ENCODE measurements at regions not wholly inside any gene's neighbourhood (a gene's known extent, or its start where the extent isn't known, plus 50 kb on each side); places are given as distances from the start of the nearest gene placed in this dataset.
"Not testable (repeated sequence)": the region's sequence is repeated elsewhere in the genome, so short reads cannot be mapped to it uniquely, and the experiment has no call there.

DNA sequence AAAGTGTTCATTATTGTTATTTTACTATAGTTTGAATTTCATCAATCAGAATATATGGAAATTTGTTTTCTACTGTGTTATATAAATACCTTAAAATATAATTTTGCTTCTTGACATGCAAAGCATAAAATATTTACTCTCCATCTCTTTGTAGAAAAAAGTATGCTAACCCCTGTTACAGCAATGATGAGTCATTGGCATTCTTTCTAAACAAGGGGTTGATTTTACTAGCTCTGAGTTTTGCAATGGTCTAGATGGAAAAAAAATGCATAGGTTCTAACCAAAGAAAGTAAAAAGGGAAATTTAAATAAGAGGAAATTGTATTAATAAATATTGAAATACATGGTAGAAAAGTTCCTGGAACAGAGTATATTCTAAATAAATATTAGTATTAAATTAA, 990.2 kb upstream of the ATXN7L3B start:
- DNase-seq, result no peak

DNA sequence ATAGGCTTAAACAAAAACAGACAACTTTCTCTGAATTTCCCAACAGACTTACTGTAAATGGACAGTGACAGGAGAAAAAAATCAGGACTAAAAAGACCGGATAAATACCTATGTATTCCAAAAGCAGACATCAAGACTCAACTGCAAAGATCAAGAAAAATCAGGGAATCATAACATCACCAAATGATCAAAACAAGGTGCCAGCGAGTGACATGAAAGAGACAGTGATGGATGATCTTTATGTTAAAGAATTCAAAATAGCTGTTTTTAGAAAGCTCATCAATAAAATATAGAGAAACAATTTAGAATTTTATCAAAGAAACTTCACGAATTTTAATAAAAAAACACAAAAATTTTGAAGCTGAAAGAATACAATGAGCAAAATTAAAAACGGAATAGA, 952.5 kb upstream of the ATXN7L3B start:
- no peak for DNase-seq

DNA sequence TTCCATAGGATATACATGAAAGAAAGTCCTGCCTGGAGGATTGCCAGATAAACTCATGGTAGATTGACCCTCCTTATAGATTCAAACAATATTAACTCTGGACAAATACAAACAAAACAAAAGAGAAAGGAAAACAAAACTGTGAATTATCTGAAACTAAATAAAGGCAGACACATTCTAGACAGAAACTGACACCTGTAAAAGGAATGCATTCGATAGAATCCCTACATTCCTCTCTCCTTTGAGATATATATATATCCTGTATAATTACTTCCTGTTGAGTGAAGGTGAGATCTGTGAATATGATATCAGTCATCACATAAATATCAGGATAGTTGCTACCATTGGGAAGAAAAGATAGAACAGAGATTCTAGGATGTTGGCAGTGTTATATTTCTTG, 948.4 kb upstream of the ATXN7L3B start:
- DNase-seq, result no peak

DNA sequence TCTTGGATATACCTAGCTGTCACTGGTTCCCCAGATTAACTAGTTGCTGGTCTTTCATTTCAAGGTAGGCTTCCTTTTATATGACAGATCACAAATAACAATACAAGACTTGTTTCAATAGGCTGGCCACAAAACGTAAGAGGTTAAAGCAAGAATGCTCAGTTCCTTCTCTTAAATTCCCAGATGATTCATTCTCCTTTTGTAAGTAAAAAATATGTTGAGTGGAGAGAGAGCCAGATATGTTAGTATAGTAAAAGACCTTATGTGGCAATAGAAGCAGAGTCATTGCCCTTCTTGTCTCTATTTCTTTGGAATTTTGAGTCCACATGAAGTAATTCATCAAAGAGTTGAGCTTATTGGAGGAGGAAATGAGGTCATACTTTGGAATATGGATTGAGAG, 939.0 kb upstream of the ATXN7L3B start:
- no peak for DNase-seq

DNA sequence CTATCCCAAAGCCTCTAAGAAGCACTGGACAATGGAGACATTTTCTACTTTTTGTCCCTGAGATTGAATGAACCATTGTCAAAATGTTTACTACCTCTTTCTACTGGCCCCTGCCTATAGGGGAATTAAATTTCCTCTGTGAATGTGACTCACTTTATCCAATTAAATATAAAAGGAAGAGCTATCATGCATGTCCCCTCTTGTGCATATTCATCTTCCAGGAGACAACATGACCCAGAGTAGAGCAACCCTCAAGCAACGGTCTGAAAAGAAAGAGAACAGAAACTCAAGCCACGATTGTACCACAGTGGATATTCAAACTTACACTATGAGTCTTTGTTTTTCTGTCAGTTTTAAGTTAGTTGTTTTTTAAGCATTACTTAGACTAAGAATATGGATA, 938.4 kb upstream of the ATXN7L3B start:
- no peak for DNase-seq

DNA sequence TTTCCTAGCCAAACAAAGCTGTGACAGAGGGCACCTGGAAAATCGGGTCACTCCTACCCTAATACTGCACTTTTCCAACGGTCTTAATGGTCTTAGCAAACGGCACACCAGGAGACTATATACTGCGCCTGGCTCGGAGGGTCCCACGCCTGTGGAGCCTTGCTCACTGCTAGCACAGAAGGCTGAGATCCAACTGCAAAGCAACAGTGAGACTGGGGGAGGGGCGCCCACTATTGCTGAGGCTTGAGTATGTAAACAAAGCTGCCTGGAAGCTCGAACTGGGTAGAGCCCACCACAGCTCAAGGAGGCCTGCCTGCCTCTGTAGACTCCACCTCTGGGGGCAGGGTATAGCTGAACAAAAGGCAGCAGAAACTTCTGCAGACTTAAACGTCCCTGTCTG, 931.7 kb upstream of the ATXN7L3B start:
- not testable (repeated sequence) for DNase-seq

DNA sequence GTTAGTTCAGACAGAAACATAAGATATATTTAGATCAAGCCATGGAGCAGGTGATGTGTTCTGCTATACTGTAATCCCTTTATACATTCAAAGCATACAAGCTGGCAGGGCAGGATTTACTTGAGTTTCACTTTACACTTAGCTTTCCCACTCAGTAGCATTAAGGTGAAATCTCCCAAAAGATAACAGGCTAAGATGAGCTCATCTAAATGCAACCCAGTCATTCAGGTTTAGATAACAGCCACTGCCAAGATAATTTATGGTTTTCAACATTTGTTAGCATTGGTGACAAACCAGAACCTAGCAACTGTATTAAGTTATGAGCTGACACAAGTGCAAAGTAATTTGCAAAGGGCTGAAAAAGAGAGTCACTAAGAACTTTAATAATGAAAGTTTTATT, 925.1 kb upstream of the ATXN7L3B start:
- DNase-seq, result no peak

DNA sequence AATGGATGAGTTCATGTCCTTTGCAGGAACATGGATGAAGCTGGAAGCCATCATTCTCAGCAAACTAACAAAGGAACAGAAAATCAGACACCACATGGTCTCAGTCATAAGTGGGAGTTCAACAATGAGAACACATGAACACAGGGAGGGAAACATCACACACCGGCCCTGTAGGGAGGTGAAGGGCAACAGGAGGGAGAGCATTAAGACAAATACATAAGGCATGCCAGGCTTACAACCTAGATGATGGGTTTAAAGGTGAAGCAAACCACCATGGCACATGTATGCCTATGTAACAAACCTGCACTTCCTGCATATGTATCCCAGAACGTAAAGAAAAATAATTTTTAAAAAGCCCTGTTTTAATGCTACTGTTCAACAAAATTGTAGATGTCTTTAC, 914.2 kb upstream of the ATXN7L3B start:
- DNase-seq, result no peak

DNA sequence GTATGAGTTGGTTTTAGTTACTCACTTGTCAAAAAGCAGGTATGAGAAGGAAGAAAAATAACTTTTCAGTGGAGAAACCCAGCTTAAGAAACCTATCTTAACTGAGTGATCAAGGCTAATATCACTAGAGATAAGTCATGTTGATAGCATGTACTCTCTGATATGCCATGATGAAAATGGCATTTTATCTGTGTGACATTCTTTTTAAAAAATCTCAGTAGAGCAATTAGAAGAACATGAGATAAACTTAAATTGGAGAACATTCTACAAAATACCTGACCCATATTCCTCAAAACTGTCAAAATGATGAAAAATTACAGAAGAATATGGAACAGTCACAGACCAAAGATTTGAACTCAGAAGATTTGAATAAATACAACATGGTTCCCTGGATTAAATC, 912.4 kb upstream of the ATXN7L3B start:
- DNase-seq, result no peak

DNA sequence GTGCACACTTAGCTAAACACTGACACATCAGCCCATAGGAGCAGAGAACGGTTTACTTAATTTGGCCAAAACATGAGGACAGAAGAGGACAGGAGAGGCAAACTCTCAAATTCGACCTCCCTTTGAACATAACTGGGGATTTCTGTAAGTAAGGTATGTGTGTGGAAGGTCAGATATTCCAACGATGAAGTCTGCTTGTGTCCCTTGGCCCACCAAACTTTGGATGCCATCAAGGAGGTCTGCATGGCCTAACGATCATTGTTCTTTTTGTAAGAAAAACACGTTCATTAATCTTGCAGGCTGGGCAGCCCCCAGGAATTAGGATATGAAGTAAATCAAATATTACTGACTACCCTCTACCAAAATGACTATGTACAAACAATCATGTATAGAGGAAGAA, 908.5 kb upstream of the ATXN7L3B start:
- no peak for DNase-seq

DNA sequence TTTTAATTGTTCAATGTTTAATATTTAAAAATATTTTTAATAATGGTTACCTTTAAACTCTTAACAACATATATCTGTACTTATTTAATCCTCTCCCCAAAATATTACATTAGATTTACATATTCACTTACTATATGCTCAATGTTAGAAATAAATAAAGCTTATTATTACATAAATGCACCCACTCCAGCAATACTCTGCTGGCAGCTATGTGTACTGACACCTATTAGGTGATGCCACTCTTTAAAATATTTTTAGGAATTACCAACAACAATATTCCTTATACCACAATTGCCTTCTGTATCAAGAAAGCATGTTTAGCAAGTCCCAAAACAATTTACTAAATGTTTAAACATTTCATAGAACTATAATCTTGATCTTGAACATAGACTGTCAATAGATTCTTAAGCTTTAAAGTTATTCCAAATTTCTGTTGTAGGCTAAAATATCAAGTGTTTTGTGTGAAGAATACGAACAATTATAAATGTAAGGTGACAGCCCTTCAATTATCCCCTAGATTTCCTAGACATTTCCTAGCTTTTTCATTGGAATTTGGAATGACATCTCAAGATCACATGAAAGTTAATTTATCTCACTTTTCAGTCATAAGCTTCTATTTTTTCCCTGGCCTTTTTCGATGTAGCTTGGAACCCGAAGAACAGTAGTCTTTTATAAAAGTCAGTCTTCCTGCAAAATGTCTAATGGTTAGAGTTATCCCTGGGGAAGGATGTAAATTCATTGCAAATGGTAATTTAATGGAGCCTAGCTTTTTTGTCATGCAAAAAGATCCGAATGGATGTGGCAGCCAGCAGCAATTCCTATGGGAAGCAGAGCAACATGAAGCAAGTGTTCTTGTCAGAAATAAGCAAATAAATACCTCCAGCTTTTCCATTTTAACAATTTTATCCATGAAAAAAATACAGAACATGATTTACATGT, 907.5 kb upstream of the ATXN7L3B start:
- no peak for DNase-seq

DNA sequence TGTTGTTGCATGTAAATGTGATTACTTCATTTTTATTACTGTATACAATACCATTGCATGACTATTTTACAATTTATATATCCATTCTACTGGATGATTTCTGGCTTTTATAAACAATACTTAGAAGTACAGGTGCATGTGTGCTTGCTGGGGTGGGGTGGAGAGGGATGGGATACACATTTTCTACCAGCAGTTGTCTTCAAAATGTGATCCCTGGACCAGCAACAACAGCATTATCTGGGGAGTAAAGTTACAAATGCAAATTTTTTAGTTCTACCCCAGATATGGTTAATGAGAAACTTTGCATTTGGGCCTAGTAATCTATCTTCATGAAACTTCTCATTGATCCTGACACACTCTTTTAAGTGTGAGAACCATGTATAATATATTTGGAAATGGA, 905.4 kb upstream of the ATXN7L3B start:
- no peak for DNase-seq

DNA sequence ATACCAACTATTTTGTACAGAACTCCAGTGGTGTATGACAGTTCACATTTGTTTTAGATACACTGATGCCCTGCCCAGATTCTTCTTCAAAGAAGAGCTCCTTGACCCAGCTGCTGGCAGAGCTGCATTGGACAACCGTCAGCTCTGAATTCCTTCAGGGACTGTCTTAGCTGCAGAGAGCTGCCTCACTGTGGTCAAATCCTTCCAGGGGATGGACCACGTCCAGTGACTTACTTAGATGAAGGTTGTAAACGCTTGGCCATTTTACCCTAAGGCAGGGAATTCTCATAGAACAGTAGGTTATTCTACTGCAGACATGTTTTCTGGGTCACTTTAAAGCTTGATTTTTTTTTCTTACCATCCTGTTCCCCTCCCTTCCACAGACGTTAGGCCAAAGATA, 905.0 kb upstream of the ATXN7L3B start:
- DNase-seq, result no peak

DNA sequence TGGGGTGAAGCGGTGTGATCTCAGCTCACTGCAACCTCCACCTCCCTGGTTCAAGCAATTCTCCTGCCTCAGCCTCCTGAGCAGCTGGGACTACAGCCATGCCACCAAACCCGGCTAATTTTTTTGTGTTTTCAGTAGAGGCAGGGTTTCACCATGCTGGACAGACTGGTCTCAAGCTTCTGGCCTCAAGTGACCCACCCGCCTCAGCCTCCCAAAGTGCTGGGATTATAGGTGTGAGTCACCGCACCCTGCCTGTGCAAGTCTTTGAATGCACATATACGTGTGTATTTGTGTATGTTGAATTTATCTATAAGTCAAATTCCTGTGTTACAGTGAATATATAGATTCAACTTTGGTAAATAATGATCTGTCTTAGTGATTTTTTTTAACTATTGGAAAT, 898.2 kb upstream of the ATXN7L3B start:
- not testable (repeated sequence) for DNase-seq

DNA sequence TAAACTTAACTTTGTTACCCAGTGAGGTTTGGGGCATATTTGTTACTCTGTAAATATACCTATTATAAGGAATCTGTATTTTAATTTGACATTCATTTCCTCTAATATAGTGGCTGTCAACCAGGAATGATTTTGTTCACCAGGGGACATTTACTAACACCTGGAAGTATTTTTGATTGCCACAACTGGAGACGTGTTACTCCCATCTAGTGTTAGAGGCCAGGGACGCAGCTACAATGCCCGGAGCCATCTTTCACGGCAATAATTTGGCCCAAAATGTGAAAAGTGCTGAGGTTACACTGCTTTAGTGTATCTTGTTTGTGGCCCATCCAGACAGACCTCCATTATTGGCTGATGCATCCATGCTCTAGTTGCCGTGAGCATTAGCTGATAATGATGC, 881.3 kb upstream of the ATXN7L3B start:
- no peak for DNase-seq

DNA sequence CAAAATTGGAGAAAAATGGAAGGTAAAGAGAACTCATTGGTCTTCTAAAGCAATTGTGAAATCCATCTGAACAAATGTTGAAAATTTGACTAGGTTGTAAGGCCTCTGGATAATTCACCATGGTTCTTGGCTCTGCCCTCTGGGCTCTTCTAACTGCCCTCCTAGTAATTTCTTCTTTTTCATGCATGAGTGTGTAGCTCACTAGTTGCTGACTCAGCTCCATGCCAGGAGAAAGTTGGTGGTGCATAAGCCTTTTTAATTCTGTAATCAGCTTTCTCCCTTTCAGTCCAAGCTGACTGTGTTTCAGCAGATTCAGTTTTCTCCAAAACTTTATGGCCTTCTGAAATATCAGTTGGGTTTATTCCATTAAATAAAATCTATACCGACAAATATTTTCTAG, 877.8 kb upstream of the ATXN7L3B start:
- no peak for DNase-seq

DNA sequence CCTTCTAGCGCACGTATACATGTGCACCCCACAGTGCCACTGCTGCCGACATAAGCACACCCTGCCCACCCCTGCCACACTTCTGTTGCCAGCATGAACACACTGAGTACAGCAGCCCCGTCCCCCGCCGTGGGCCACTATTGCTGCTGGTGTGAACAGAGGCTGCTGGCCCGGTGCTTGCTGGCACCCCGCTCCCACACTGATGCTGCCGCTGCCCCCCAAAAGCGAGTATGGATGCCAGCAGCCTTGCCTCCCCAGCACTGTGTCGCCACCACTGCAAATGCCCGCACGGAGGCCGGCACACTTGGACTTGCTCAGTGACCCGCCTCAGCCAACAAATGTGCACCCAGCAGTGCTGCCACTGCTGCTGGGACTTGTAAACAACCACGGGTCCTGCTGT, 872.4 kb upstream of the ATXN7L3B start:
- DNase-seq, result no peak

DNA sequence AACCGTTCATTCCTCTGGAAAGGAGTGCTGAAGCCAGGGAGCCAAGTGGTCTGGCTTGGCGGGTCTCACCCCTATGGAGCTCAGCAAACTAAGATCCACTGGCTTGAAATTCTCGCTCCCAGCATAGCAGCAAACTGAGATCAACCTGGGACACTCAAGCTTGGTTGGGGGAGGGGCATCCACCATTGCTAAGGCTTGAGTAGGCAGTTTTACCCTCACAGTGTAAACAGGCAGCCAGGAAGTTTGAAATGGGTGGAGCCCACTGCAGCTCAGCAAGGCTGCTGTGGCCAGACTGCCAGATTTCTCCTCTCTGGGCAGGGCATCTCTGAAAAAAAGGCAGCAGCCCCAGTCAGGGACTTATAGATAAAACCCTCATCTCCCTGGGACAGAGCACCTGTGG, 866.1 kb upstream of the ATXN7L3B start:
- DNase-seq, result not testable (repeated sequence)

DNA sequence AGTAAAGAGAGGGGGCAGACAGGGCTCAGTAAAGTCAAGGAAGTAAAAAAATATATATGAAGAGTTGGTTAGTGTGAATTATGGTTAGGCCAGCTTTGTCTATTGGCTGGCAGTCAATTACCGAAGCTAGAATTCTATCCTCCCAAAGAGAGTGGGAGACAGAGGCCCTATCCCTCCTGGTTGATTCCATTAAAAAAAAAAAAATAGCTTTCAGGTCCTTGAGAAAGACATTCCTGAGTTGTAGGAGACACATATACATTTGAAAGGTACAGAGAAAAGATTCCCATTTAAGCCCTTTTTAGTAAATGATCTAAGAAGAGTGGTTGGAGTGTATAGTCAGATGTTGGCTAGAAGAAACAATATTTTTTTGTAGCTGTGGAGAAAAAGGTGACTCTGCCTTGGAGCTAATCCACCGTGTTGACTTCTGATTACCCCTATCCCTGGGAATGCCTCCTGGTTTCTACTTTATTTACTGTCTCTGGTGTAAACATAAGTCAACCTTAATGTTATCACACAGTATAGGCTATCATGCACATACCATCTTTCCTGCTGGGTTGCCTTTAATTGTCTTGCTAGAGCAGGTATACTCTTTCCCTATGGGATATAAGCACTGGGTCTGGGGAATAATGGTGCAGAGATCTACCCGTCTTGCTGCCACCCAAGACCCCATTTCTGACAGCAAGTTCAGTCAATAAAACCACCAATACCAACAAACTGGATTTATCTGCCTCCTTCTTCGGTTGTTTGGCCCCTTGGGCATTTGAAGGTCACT, 859.9 kb upstream of the ATXN7L3B start:
- DNase-seq, result no peak

DNA sequence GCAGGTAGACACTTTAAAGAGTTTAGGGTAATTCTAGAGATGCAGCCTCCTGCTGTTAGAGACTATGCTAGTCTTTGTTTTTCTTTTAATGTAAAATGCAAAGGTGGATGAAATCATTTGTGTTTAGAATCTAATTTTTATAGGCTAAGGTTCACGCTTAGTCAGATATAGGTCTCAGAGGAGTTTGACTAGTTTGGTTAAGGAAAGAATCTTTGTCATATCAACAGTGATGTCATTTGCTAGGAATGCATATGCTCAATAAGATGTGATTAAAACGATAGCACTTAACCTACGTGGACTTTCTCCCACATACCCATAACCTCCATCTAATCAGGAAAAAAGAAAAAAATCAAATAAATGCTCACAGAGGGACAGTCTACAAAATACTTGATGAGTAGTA, 859.3 kb upstream of the ATXN7L3B start:
- no peak for DNase-seq

DNA sequence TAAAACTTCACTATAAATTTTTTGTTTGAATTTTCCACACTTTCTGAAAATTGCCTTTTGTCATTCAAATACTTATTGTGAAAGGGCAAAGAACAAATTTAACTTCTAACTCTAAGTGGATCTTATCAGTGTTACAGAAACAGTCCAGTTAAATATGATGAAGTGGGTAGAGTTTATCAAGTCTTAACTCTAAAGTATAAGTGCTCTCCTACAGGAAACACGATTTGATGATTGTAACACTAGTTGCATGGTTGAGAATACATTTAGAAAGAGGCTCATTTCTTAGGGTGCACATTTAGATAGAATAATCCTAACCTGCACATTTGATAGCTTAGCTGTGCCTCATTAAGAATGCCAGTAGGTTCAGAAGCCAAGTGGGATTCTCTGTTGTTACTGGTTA, 838.3 kb upstream of the ATXN7L3B start:
- no peak for DNase-seq

DNA sequence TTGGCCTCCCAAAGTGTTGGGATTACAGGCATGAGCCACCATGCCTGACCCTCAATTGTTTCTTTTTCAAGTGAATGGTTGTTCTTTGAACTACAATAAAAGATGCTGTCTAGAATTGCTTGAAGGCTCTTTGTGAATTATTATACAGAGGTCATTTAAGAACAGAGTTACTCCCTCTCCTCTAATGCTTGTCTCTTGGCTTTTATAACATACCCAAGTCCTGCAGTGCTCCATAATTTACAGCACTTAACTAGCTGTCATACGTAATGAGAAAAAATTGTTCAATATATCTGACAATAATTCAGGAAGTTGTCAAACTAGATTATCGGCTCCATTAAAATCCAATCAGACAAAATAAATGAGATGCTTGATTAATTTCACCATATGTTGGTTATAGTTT, 823.0 kb upstream of the ATXN7L3B start:
- DNase-seq, result no peak

DNA sequence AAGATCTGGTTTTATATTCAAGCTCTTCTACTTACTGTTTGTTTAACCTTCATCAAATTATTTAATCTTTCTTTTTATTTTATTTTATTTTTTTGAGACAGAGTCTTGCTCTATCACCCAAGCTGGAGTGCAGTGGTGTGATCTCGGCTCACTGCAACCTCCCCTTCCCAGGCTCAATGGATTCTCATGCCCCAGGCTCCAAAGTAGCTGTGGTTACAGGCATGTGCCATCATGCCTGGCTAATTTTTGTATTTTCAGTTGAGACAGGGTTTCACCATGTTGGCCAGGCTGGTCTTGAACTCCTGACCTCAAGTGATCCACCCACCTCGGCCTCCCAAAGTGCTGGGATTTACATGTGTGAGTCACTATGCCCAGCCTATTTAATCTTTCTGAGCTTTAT, 821.5 kb upstream of the ATXN7L3B start:
- not testable (repeated sequence) for DNase-seq

DNA sequence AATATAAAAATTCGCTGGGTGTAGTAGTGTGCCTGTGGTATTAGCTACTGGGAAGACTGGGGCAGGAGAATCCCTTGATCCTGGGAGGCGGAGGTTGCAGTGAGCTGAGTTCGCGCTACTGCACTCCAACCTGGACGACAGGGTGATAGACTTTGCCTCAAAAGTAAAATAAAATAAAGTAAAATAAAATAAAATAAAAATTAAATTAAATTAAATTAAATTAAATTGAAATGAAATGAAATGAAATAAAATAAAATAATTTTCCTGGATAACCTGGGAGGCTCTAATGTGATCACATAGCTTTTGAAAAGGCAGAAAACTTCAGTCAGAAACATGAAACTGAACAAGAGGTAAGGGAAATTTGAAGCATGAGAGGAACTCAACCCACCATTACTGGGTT, 818.4 kb upstream of the ATXN7L3B start:
- DNase-seq, result no peak

Measured in NCI-H2029 treated with DMSO at 0.1 percent for 48 hours (cell line).